ENCODE measurements at regions not wholly inside any gene's neighbourhood (a gene's known extent, or its start where the extent isn't known, plus 50 kb on each side); places are given as distances from the start of the nearest gene placed in this dataset.

DNA sequence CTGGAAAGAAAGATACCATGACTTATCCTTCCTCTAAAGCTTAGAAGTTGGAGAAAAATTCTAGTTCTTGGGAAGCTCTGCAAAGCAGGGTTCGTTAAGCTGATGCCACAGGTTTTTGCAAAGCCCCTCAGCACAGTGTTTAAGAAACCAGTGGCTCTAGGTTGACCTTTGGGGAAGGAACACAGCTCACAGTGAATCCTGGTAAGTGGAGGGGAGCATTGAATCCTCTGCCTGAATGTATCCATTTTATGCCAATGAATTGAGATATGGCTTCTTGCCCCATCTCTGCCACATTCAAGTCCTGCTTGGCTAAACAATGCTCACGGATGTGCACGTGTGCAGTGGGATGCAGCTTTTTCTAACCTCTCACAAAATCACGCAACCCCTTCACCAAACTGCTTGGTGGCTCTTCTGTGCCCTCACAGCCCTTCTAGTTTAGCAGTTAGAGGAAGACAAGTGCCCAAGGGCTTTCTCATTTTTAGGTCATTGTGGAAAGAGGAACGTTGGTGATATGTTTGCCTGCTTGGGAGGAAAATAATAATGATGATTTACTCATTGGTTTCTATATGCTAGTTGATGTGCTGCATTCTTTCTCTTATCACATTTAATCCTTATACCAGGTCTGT is 111.3 kb downstream of the DAD1 start:
- TF ChIP-seq POLR2AphosphoS5 (IDR thresholded peaks at IDR 0.05; ENCODE audit: low read depth, low read length) (no peak), POLR2A (IDR thresholded peaks at IDR 0.05; ENCODE audit: low read depth, low read length) (no peak), TAF1 (IDR thresholded peaks at IDR 0.05; ENCODE audit: low read depth, low read length) (no peak), POU2F2 (IDR thresholded peaks at IDR 0.05; ENCODE audit: low read depth, low read length) (no peak), SPI1 (IDR thresholded peaks at IDR 0.05; ENCODE audit: low read depth, low read length) (no peak), PAX5 (IDR thresholded peaks at IDR 0.05; ENCODE audit: insufficient read depth, low read length, severe bottlenecking) (no peak)
